ENCODE measurements at regions not wholly inside any gene's neighbourhood (a gene's known extent, or its start where the extent isn't known, plus 50 kb on each side); places are given as distances from the start of the nearest gene placed in this dataset.

DNA sequence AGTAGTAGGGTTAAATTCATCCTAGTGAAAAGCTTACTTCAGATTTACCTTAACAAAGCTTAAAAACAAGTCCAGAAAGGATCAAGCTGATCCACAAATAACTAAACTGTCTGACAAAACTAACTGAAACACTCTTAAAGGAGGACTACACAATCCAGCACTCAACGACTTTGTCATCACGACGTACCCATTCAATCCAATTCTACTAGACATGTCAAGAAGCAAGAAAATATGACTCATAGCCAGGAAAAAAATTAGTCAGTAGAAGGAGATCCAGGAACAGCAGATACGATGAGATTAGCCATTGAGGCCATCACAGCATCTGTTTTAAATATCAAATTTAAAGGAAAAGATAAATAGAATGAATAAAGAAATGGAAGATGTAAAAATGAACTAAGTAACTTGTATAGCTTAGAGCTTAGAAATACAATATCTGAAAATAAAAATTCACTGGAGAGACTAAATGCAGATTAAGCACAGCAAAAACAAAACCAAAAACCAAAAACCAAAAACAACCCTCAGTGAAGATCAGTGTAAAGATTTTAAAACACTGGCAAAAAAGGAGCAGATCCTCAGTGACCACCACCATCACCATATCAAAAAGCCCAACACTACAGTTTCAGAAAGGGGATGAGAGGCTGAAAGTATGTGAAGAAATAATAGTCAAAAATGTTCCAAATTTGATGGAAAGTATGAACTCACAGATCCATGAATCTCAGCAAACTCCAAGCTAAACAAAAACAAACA is 95.0 kb upstream of the CCND2 start:
- H3K27ac Mint-ChIP-seq, result no peak overlapping the region
- DNase-seq (ENCODE audit: low spot score) (no peak), ATAC-seq (no peak)
- Histone ChIP-seq H3K79me2 (replicated peaks; ENCODE audit: insufficient read depth) (no peaks in the 10 kb centered on the region), H3K9me2 (ENCODE audit: insufficient read depth) (no peaks in the 10 kb centered on the region), H3K4me2 (no peak overlapping the region), H3K4me3 (no peak overlapping the region), H2AFZ (no peak overlapping the region), H3K27ac (ENCODE audit: low read depth) (no peak overlapping the region), H3K27me3 (ENCODE audit: insufficient read depth) (no peaks in the 10 kb centered on the region), H4K20me1 (replicated peaks; ENCODE audit: insufficient read depth) (no peaks in the 10 kb centered on the region), H3F3A (replicated peaks; ENCODE audit: low read depth) (no peaks in the 10 kb centered on the region), H3K36me3 (ENCODE audit: insufficient read depth) (no peaks in the 10 kb centered on the region), H3K4me1 (ENCODE audit: insufficient read depth) (no peaks in the 10 kb centered on the region)
- H3K36me3 Mint-ChIP-seq (ENCODE audit: low read depth), result no peaks in the 10 kb centered on the region
- H3K27me3 Mint-ChIP-seq (ENCODE audit: insufficient read depth, low read depth, poor library complexity), result no peaks in the 10 kb centered on the region
- H3K9me3 Mint-ChIP-seq, result no peaks in the 10 kb centered on the region
- H3K4me3 Mint-ChIP-seq, result no peak overlapping the region
- TF ChIP-seq CREB1 (CRISPR knock-in tag; IDR thresholded peaks at IDR 0.05; ENCODE audit: low read depth) (no peak), JUNB (IDR thresholded peaks at IDR 0.05; ENCODE audit: unreplicated experiment) (no peak), POLR2AphosphoS5 (IDR thresholded peaks at IDR 0.05; ENCODE audit: low read depth) (no peak), NANOG (IDR thresholded peaks at IDR 0.05; ENCODE audit: borderline replicate concordance) (no peak), STAT1 (IDR thresholded peaks at IDR 0.05; ENCODE audit: unreplicated experiment) (no peak), ZNF114 (CRISPR knock-in tag; IDR thresholded peaks at IDR 0.05) (no peak), ZNF331 (CRISPR knock-in tag; IDR thresholded peaks at IDR 0.05; ENCODE audit: low read depth) (no peak), EZH2phosphoT487 (IDR thresholded peaks at IDR 0.05; ENCODE audit: unreplicated experiment) (no peak), EZH2 (IDR thresholded peaks at IDR 0.05; ENCODE audit: low read depth, unreplicated experiment) (no peak)
- TF ChIP-seq, protein P1, sequence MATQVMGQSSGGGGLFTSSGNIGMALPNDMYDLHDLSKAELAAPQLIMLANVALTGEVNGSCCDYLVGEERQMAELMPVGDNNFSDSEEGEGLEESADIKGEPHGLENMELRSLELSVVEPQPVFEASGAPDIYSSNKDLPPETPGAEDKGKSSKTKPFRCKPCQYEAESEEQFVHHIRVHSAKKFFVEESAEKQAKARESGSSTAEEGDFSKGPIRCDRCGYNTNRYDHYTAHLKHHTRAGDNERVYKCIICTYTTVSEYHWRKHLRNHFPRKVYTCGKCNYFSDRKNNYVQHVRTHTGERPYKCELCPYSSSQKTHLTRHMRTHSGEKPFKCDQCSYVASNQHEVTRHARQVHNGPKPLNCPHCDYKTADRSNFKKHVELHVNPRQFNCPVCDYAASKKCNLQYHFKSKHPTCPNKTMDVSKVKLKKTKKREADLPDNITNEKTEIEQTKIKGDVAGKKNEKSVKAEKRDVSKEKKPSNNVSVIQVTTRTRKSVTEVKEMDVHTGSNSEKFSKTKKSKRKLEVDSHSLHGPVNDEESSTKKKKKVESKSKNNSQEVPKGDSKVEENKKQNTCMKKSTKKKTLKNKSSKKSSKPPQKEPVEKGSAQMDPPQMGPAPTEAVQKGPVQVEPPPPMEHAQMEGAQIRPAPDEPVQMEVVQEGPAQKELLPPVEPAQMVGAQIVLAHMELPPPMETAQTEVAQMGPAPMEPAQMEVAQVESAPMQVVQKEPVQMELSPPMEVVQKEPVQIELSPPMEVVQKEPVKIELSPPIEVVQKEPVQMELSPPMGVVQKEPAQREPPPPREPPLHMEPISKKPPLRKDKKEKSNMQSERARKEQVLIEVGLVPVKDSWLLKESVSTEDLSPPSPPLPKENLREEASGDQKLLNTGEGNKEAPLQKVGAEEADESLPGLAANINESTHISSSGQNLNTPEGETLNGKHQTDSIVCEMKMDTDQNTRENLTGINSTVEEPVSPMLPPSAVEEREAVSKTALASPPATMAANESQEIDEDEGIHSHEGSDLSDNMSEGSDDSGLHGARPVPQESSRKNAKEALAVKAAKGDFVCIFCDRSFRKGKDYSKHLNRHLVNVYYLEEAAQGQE (IDR thresholded peaks at IDR 0.05; ENCODE audit: unreplicated experiment), result no peak
- TF ChIP-seq, protein P2, sequence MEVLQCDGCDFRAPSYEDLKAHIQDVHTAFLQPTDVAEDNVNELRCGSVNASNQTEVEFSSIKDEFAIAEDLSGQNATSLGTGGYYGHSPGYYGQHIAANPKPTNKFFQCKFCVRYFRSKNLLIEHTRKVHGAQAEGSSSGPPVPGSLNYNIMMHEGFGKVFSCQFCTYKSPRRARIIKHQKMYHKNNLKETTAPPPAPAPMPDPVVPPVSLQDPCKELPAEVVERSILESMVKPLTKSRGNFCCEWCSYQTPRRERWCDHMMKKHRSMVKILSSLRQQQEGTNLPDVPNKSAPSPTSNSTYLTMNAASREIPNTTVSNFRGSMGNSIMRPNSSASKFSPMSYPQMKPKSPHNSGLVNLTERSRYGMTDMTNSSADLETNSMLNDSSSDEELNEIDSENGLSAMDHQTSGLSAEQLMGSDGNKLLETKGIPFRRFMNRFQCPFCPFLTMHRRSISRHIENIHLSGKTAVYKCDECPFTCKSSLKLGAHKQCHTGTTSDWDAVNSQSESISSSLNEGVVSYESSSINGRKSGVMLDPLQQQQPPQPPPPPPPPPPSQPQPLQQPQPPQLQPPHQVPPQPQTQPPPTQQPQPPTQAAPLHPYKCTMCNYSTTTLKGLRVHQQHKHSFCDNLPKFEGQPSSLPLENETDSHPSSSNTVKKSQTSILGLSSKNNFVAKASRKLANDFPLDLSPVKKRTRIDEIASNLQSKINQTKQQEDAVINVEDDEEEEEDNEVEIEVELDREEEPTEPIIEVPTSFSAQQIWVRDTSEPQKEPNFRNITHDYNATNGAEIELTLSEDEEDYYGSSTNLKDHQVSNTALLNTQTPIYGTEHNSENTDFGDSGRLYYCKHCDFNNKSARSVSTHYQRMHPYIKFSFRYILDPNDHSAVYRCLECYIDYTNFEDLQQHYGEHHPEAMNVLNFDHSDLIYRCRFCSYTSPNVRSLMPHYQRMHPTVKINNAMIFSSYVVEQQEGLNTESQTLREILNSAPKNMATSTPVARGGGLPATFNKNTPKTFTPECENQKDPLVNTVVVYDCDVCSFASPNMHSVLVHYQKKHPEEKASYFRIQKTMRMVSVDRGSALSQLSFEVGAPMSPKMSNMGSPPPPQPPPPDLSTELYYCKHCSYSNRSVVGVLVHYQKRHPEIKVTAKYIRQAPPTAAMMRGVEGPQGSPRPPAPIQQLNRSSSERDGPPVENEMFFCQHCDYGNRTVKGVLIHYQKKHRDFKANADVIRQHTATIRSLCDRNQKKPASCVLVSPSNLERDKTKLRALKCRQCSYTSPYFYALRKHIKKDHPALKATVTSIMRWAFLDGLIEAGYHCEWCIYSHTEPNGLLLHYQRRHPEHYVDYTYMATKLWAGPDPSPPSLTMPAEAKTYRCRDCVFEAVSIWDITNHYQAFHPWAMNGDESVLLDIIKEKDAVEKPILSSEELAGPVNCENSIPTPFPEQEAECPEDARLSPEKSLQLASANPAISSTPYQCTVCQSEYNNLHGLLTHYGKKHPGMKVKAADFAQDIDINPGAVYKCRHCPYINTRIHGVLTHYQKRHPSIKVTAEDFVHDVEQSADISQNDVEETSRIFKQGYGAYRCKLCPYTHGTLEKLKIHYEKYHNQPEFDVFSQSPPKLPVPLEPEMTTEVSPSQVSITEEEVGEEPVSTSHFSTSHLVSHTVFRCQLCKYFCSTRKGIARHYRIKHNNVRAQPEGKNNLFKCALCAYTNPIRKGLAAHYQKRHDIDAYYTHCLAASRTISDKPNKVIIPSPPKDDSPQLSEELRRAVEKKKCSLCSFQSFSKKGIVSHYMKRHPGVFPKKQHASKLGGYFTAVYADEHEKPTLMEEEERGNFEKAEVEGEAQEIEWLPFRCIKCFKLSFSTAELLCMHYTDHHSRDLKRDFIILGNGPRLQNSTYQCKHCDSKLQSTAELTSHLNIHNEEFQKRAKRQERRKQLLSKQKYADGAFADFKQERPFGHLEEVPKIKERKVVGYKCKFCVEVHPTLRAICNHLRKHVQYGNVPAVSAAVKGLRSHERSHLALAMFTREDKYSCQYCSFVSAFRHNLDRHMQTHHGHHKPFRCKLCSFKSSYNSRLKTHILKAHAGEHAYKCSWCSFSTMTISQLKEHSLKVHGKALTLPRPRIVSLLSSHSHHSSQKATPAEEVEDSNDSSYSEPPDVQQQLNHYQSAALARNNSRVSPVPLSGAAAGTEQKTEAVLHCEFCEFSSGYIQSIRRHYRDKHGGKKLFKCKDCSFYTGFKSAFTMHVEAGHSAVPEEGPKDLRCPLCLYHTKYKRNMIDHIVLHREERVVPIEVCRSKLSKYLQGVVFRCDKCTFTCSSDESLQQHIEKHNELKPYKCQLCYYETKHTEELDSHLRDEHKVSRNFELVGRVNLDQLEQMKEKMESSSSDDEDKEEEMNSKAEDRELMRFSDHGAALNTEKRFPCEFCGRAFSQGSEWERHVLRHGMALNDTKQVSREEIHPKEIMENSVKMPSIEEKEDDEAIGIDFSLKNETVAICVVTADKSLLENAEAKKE (CRISPR knock-in tag; IDR thresholded peaks at IDR 0.05), result no peak
- TF ChIP-seq, protein P3, sequence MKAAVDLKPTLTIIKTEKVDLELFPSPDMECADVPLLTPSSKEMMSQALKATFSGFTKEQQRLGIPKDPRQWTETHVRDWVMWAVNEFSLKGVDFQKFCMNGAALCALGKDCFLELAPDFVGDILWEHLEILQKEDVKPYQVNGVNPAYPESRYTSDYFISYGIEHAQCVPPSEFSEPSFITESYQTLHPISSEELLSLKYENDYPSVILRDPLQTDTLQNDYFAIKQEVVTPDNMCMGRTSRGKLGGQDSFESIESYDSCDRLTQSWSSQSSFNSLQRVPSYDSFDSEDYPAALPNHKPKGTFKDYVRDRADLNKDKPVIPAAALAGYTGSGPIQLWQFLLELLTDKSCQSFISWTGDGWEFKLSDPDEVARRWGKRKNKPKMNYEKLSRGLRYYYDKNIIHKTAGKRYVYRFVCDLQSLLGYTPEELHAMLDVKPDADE (IDR thresholded peaks at IDR 0.05), result no peak
- TF ChIP-seq, protein P4, sequence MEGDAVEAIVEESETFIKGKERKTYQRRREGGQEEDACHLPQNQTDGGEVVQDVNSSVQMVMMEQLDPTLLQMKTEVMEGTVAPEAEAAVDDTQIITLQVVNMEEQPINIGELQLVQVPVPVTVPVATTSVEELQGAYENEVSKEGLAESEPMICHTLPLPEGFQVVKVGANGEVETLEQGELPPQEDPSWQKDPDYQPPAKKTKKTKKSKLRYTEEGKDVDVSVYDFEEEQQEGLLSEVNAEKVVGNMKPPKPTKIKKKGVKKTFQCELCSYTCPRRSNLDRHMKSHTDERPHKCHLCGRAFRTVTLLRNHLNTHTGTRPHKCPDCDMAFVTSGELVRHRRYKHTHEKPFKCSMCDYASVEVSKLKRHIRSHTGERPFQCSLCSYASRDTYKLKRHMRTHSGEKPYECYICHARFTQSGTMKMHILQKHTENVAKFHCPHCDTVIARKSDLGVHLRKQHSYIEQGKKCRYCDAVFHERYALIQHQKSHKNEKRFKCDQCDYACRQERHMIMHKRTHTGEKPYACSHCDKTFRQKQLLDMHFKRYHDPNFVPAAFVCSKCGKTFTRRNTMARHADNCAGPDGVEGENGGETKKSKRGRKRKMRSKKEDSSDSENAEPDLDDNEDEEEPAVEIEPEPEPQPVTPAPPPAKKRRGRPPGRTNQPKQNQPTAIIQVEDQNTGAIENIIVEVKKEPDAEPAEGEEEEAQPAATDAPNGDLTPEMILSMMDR (conservative IDR thresholded peaks at IDR 0.05; ENCODE audit: low read depth in 2 of 2), result no peak
- peaks cover 15% of the 10 kb centered on the region for H3K4me1 Mint-ChIP-seq

All from GM23338 (cell line).